Activated B cell treated with CpG ODN at 0.5 μM for 24 hours (primary cell): ENCODE measurements at regions not wholly inside any gene's neighbourhood (a gene's known extent, or its start where the extent isn't known, plus 50 kb on each side); places are given as distances from the start of the nearest gene placed in this dataset.
"Not testable (repeated sequence)": the region's sequence is repeated elsewhere in the genome, so short reads cannot be mapped to it uniquely, and the experiment has no call there.

Experiments used
- ATAC-seq: fragments of 200-7000 bp; cut with Tn5 transposase; one replicate; pipeline ENCODE4 v1.10.0; 2021; ENCODE audit warnings: low read depth, mild to moderate bottlenecking, moderate library complexity
- CTCF ChIA-PET: fragments of 350-600 bp; sonication (Branson Sonifier 250); formaldehyde crosslinking; loops from one replicate; lab custom pipeline; 2021; ENCODE audit warnings: antibody characterized with exemption; lab: Charles Lee
- POLR2A ChIA-PET: fragments of 350-600 bp; sonication (Branson Sonifier 250); formaldehyde crosslinking; loops from one replicate; lab custom pipeline; 2021; ENCODE audit warnings: antibody characterized with exemption; lab: Charles Lee
- DNase-seq: peaks from one replicate; pipeline ENCODE4 v3.0.0; 2022
- H3K27ac Mint-ChIP-seq: one replicate; pipeline ENCODE4 v1.8.0; 2020; ENCODE audit warnings: mixed read lengths
- H3K27me3 Mint-ChIP-seq: one replicate; pipeline ENCODE4 v1.8.0; 2021; ENCODE audit warnings: mixed read lengths
- H3K36me3 Mint-ChIP-seq: one replicate; pipeline ENCODE4 v1.8.0; 2021; ENCODE audit warnings: low read depth, mixed read lengths
- H3K4me1 Mint-ChIP-seq: one replicate; pipeline ENCODE4 v1.8.0; 2021; ENCODE audit warnings: mixed read lengths
- H3K4me3 Mint-ChIP-seq: one replicate; pipeline ENCODE4 v1.8.0; 2020; ENCODE audit warnings: mild to moderate bottlenecking, mixed read lengths
- H3K9me3 Mint-ChIP-seq: one replicate; pipeline ENCODE4 v1.8.0; 2020; ENCODE audit warnings: mixed read lengths
- intact Hi-C: fragments of 100-400 bp; cut with micrococcal nuclease; formaldehyde crosslinking; loops from one replicate; pipeline ENCODE4 v1.15.1; 2024
- TF ChIP-seq, protein P1 (sequence below): fragments of 200-600 bp; IDR thresholded peaks from one replicate; pipeline ENCODE4 v1.8.0; 2022; ENCODE audit warnings: antibody characterized with exemption, mild to moderate bottlenecking

DNA sequence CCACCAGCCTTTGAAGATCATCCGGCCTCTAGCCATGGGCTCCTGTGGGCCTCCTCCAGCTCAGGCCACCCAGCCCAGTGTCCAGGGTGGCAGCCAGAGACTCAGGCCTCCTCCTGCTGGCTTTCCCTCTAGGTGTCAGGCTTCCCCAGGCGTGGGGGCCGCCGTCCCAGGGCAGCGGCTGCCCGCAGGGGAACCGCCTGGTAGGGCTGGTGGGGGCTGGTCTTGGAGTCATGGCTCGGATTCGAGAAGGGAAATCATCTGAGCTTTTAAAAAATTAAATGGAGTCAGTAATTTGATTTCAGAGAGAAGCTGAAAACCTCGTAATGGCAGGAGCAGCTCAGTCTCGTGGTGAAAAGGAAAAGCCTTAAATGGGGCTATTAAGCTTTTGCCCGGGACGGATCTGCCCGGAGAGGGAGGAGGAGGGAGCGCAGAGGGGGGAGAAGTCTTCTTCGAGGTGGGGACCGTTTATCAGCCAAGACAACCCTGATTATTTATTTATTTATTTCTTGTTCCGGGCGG, 66.4 kb upstream of the TARDBP start:
- DNase-seq, result no peak
- intact Hi-C loops, result no loop called here
- no peak overlapping the region for H3K4me3 Mint-ChIP-seq
- H3K9me3 Mint-ChIP-seq, result no peaks in the 10 kb centered on the region
- H3K27me3 Mint-ChIP-seq, result peaks cover 33% of the 10 kb centered on the region
- TF ChIP-seq, protein P1, sequence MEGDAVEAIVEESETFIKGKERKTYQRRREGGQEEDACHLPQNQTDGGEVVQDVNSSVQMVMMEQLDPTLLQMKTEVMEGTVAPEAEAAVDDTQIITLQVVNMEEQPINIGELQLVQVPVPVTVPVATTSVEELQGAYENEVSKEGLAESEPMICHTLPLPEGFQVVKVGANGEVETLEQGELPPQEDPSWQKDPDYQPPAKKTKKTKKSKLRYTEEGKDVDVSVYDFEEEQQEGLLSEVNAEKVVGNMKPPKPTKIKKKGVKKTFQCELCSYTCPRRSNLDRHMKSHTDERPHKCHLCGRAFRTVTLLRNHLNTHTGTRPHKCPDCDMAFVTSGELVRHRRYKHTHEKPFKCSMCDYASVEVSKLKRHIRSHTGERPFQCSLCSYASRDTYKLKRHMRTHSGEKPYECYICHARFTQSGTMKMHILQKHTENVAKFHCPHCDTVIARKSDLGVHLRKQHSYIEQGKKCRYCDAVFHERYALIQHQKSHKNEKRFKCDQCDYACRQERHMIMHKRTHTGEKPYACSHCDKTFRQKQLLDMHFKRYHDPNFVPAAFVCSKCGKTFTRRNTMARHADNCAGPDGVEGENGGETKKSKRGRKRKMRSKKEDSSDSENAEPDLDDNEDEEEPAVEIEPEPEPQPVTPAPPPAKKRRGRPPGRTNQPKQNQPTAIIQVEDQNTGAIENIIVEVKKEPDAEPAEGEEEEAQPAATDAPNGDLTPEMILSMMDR, result no peak
- no peak for ATAC-seq
- H3K27ac Mint-ChIP-seq, result no peak overlapping the region
- peaks cover 5% of the 10 kb centered on the region for H3K4me1 Mint-ChIP-seq
- H3K36me3 Mint-ChIP-seq, result no peaks in the 10 kb centered on the region
- ChIA-PET POLR2A (no interaction called here), CTCF (no interaction called here)

DNA sequence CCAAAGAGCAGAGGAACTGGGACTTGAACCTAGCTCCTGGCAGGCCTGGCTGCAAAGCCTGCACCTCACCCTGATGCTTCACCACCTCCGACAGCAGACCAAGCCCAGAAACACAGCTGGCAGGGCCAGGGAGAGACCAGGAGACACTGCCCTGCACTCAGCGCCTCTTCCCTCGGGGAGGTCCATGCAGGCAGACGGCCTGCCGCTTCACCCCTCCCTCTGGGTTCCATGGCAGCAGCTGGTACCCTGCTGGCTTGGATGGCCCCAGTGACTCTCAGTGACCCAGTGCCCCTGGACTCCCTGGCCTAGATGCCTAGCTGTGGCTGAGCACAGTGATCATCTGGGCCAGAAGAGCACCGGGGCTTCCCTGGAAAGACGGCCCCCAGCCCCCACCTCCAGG, 65.3 kb upstream of the TARDBP start:
- ChIA-PET CTCF (no interaction called here), POLR2A (no interaction called here)
- Mint-ChIP-seq H3K36me3 (no peaks in the 10 kb centered on the region), H3K4me1 (peaks cover 5% of the 10 kb centered on the region), H3K27ac (no peak overlapping the region), H3K27me3 (peaks cover 32% of the 10 kb centered on the region), H3K4me3 (no peak overlapping the region), H3K9me3 (no peaks in the 10 kb centered on the region)
- TF ChIP-seq, protein P1, result no peak
- ATAC-seq (no peak), DNase-seq (no peak)
- intact Hi-C loops, result no loop called here

DNA sequence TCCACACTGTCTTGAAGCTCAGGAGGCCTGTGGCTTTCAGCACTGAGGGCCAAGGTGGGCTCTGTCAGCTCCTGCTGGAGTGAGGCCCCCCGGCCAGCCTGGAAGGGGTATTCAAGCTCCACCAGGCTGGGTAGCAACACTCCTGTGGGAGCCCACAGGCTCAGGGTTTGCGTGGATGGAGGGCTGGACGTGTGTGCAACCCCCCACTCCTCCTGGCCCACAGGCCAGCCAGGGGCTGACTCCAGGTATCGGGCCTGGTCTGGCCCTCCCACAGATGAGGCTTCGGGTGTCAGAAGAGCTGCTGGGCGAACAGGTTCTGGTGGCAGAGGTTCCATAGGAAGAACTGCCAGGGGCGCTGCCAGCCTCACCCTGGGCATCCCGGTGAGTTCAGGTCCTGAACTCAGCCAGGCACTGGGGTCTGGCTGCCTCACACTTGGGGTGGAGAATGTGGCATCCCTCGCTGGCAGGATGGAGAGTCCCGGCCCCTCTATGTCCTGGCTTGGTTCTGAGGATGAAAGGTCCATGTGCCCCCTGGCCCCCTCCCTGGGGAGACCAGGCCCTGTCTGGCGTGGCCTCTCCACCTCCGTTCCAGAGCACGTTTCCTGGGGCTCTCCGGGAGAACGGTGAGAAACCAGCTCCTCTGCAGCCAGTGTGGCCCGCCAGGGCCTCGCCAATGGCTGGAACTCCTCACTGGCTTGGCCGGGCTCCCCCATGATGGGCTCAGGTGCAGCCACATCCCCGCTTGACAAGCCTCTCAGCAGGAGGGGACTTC, 64.6 kb upstream of the TARDBP start:
- CTCF ChIA-PET, result no interaction called here
- intact Hi-C loops, result no loop called here
- H3K36me3 Mint-ChIP-seq, result no peaks in the 10 kb centered on the region
- POLR2A ChIA-PET, result no interaction called here
- ATAC-seq (no peak), DNase-seq (no peak)
- peaks cover 25% of the 10 kb centered on the region for H3K27me3 Mint-ChIP-seq
- TF ChIP-seq, protein P1, result no peak
- H3K9me3 Mint-ChIP-seq, result no peaks in the 10 kb centered on the region
- no peak overlapping the region for H3K27ac Mint-ChIP-seq
- peaks cover 3% of the 10 kb centered on the region for H3K4me1 Mint-ChIP-seq
- H3K4me3 Mint-ChIP-seq, result no peak overlapping the region

DNA sequence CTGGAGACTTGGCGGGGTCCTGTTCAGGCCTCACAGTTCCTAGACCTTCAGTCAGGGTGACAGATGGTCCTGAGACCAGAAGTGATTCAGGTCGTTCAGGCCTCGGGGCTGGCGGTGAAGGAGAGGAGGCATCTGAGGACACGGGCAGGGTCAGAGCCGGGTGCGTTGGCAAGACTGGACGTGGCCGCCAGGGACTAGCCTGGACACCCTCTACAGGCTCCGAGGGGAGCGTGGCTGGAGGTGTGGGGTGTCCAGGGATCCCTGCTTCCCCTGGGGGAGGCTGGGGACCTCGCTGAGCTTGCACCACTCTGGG, 64.0 kb upstream of the TARDBP start:
- Mint-ChIP-seq H3K27ac (no peak overlapping the region), H3K4me1 (peaks cover 3% of the 10 kb centered on the region), H3K36me3 (no peaks in the 10 kb centered on the region), H3K9me3 (peaks cover 1% of the 10 kb centered on the region), H3K27me3 (peaks cover 20% of the 10 kb centered on the region), H3K4me3 (no peak overlapping the region)
- POLR2A ChIA-PET, result no interaction called here
- TF ChIP-seq, protein P1, result no peak
- no peak for DNase-seq
- intact Hi-C loops, result no loop called here
- no peak for ATAC-seq
- CTCF ChIA-PET, result no interaction called here

DNA sequence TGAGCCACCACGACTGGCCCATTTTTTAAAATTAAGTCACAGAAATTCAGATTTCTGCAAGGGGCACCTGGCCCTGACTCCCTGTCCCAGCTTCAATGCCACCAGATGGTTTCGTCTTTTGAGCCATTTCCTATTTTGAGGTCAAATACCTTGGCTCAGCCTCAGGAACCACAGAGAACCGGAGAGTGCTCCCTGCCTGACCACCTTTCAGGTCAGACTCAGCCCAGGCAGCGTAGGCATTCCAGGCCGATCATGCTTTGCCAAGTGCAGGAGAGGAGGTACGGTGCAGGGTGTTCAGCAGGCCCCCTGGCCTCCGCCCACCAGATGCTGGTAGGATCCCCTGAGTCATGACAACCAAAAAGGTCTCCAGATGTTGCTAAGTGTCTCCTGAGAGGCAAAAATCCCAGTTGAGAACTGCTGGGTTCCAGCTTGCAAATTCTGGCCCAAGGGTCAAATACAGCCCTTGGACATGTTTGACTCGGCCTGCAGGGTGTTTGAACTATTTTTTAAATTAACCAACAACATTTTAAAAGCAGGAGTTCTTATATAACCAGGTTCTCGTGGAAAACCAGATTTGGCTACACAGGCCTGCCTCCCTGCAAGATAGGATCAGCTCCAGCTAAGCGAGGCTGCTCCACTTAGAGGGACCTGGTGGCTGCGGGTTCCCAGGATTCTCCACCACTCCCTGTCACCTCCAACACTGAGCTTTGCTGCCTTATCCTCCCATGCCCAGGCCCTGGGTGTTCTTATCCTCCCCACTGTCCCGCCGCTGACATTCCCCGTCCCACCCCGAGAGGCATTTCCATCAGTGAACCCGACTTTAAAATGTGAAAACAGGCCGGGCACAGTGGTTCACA, 61.9 kb upstream of the TARDBP start:
- CTCF ChIA-PET, result no interaction called here

DNA sequence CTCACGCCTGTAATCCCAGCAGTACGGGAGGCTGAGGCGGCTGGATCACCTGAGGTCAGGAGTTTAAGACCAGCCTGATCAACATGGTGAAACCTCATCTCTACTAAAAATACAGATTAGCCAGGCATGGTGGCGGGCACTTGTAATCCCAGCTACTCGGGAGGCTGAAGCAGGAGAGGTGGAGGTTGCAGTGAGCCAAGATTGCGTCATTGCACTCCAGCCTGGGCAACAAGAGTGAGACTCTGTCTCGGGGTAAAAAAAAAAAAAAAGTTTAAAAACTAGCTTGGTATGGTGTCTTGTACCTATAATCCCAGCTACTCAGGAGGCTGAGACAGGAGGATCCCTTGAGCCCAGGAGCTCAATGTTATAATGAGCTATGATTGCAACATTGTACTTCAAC, 61.2 kb upstream of the TARDBP start:
- H3K36me3 Mint-ChIP-seq, H3K9me3 Mint-ChIP-seq, intact Hi-C loops, H3K27me3 Mint-ChIP-seq, POLR2A ChIA-PET, H3K4me1 Mint-ChIP-seq, DNase-seq, H3K27ac Mint-ChIP-seq, H3K4me3 Mint-ChIP-seq, ATAC-seq, CTCF ChIA-PET: not testable (repeated sequence)

More for the DNA sequence above, 61.9 kb upstream of the TARDBP start:
- no peak overlapping the region for H3K4me3 Mint-ChIP-seq
- H3K27ac Mint-ChIP-seq, result no peak overlapping the region
- intact Hi-C loops, result no loop called here
- peaks cover 5% of the 10 kb centered on the region for H3K9me3 Mint-ChIP-seq
- no peaks in the 10 kb centered on the region for H3K4me1 Mint-ChIP-seq
- TF ChIP-seq, protein P1, result no peak
- no peak for ATAC-seq
- H3K27me3 Mint-ChIP-seq, result peaks cover 7% of the 10 kb centered on the region
- no peaks in the 10 kb centered on the region for H3K36me3 Mint-ChIP-seq
- POLR2A ChIA-PET, result no interaction called here
- no peak for DNase-seq
